Umbilical cord (tissue), 1 donor: ENCODE measurements at regions not wholly inside any gene's neighbourhood (a gene's known extent, or its start where the extent isn't known, plus 50 kb on each side); places are given as distances from the start of the nearest gene placed in this dataset.

ENCODE experiments used
- DNase-seq: peaks from one replicate; pipeline ENCODE4 v3.0.0-alpha.2; 2015; ENCODE audit warnings: low spot score

DNA sequence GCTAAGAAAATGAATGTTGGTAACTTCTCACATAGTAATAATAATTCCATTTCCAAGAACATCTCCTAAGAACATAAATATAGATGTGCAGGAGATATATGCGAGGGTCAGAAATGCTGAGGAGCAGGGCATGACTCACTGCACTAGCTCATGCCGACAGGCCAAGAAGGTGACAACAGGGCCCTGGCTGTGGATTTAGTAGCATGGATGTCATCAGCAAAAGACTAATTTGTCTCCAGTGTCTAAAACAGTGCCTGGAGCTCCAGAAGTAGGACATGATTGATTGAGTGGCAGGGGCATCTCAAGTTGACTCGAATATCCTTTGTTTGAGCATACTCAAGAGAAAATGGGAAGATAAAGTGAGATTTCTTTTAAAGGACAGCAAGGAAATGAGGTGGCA lies 207.0 kb upstream of the FOXA2 start:
- DNase-seq = no peak

DNA sequence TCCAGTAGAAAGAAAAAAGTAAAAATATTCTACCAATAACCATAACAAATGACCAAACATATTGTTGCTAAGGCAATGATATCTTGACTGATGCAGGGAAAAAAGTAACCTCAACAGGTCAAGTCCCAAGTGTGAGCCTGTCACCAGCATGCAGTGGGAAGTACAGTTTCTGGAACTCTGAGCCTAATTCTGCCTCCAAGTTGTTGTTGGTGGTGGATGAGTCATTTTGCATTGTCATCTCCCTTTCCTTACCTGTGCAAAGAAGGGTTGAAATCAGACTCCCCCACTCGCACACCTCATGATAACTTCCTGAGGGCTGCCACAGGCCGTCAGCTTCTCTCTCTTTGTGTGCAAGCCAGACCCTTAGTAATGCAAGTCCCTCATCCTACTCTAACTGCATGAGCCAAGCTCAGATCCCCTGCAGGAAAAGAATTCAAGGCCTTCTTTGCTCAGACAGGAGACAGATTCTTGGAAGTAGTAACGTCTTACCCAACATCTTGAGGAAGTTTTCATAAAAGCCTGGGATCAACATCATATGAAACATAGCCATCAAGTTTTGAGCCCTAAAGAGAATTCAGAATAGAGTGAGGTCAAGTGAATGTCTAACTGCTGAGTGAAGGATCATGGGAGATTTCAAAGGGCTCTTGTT lies 207.6 kb upstream of the FOXA2 start:
- peak; percentile 71 for DNase-seq

DNA sequence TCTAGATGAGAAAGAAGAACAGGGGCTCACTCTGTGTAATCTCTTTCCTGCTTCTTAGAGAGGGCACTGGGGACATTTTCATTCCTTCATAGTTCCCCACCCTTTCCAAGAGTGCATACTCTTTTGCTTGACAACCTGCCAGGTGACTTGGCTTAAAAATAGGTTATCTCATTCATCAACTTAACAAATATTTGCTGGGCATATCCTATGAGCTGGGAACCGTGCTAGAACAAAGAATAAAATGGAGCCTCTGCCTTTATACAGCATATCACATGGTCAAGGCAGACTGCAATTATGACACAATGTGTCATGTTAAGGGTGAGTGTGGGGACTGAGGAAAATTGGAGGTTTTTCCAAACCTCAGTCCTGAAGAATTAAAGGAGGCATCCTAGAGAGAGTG lies 209.8 kb upstream of the FOXA2 start:
- peak; percentile 61 for DNase-seq

DNA sequence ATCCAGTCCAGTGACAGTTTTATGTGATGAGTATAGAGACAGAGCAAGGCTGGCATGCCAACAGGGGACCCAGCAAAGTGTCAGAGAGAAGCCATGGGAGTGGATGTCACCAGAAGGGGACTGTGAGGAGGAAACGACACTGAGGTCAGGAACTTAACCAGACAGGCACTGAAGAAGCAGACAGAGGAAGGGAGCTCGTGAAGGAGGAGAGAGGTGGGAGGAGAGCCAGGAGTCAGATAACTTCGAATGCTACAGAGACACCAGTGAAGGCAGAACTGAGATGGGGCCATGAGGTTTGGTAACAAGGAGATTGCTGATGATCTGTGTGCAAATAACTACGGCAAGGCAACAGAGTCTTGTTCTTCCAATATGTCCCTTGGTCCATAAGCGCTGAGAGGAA lies 211.1 kb upstream of the FOXA2 start:
- no peak for DNase-seq

DNA sequence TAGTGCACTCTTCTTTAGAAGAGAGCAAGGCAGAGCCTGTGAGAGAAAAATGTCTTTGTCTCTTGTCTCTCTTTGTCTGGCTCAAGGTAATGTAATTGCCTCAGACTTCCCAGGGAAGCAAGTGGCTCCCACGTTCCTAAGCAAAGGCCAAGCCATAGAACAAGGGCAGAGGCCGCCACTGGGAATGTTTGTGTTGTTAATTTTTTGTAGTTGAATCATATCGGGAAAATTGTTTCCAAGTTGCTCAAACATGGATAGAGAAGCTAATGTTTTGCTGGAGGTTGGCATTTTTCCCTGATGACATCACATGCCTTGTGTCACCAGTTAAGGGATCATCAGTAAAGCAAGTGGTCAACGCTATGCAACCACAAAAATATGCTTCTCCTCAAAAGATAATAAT lies 211.5 kb upstream of the FOXA2 start:
- DNase-seq = peak; percentile 82

DNA sequence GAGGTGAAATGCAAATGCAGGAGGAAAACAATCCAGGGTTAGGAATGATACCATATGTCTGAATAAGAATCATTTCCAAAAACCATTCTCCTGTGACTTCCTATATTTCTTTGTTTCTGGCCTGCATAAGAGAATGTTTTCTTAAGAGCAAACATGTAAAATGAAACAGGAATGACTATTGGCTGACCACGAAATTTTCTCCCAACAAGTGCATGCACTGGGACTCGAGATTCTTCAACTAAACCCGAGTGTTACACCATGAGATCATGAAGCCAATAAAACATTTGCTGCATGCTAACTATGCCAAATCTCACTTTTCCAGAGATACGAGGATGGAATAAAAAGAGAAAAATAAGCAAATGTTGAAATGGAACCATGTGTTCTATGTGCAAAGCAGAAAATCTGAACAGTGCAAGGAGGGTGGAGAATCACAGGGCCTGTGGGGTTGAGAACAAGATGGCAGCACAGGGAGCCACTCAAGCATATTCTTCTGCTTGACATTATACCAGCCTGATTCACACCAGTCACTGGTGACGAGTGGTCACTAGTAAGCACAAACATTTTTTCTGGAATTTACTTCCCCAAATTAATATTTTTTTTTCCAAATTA lies 212.2 kb upstream of the FOXA2 start:
- peak; percentile 65 for DNase-seq

DNA sequence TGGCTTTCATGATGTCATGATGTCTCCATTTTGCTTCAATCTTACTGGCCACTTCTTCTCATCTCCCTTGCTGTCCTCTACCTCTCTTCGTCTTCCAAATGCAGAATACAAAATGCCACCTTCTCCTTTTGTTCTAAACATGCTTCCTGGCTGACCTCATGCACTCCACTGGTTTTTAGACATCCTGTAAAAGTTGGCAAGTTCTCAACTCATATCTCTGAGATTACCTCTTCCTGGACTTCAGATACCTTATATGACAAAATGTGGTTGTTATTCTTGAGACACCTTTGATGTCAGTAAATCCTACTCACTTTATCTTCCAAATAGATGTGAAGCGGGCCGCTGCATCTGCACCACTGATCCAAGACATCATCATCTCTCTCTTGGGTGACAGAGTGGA lies 212.7 kb upstream of the FOXA2 start:
- DNase-seq = no peak

DNA sequence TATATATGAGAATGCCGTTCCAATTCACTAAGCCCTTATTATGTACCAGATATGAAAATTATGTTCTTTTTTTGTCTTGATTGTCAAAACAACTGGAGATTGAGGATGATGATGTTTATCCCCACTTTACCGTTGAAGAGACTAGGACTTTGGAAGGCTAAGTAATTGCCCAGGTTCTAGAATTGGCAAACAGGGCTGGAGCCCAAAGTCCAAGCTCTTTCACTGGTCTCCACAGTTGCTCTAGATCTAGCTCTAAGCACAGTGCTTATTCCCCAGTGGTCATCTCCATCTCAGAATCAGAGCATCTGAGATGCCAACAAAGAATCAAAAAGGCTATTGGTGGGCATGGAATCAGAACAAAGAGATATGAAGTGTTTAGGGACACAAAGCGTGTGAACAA lies 215.3 kb upstream of the FOXA2 start:
- no peak for DNase-seq

DNA sequence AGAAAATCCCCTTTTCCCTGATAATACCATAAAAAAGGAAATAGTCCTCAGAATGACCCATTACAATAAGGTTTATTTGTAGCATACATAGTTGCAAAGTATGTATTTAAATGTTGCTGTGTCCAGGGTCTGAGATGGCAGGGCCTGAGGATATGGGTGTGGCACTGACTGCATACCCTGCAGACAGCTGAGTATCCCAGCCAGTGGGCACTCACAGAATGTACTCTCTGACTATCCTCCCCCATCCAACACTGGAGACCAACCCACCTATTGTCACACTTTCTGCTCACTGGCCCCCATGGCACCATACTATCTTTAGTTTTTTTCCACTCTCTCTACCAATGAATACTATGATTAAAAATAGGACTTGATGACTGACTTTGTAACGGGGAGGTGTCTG lies 215.8 kb upstream of the FOXA2 start:
- DNase-seq = no peak

DNA sequence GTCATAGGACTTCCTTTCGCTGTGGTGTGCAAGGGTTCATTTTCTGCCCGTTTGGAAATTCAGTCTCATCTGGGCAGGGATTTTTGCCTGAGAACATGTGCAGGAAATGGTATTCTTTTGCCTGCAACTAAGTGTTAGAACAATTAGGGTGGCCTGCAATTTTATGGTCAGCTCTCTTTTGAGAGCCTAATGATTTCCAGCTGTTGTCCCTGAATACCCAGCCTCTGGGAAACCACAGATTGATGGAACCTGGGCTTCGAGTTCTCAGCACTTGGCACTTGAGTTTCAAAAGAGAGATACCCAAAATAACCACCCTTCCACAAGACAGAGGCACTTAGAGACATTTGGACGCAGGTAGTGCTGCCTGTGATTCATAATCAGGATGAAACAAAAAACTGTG lies 217.2 kb upstream of the FOXA2 start:
- DNase-seq = no peak

DNA sequence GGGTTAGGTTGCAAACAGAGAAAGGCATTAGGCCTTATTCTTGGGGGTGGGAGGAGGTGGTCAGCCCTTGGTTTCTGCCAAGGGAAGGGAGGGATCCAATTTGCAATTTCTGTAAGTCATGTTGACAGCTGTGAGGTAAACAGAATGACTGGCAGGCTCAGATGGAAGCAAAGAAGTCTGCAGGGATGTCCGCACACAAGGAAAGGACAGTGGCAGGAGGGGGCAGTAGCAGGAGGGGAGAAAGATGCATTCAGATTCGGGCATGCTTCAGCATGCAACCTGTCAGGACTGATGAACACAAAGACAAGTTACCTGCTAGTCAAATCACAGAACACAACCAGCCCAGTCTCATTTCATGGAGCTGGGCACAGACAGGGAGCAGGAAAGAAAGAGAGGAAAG lies 217.9 kb upstream of the FOXA2 start:
- no peak for DNase-seq

DNA sequence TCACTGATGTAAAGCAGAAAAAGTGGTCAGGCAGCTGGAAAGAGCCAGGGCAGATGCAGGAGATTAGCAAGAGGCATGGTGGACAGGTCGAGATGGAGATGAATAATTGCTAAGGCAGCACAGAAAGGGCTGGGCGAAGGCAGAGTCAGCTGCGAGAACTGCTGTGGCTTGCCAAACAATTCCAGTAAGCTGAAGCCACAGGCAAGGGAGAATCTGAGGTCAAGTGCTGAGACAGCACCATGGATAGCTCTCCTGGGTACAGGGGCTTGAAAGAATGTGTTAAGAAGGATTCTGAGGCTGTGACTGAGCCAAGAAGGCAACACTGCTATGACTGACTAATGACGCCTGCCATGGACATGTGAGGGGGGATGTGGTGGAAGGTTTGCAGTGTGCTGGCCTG lies 220.8 kb upstream of the FOXA2 start:
- DNase-seq = peak; percentile 90

DNA sequence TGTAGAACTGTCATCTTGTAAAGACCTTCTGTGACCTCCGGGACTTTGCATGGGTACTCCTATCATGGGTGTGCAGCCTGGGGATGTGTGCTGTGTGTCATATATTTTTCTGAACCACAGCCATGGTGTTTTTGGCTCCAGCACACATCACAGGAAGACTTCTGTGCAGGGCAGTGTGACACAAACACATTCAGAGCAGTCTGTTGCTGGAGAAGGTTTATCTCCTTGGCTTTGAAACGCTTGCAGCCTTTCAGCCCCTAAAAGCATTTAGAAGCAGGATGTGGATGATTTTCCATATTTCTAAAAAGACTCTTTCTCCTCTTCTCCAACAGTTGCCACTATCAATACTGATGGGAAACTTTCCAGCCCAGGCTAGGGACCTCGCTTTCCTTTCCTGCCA lies 221.6 kb upstream of the FOXA2 start:
- DNase-seq = no peak

DNA sequence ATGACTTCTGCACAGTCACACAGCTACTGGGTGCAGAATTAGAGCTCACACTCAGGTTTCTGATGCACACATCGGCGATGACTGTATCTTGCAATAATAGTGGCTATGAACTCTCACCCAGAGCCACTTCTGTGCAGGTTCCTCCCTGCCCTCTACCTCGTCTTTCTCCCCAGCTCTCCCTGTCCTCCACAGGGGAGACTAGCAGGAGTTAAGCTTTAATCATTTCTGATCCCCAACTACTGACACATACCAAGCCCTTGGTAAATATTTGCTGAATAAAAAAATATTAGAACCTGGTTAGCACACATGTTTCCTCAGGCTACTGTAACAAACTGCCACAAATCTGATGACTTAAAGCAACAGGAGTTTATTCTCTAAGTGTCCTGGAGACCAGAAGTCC lies 222.7 kb upstream of the FOXA2 start:
- no peak for DNase-seq

DNA sequence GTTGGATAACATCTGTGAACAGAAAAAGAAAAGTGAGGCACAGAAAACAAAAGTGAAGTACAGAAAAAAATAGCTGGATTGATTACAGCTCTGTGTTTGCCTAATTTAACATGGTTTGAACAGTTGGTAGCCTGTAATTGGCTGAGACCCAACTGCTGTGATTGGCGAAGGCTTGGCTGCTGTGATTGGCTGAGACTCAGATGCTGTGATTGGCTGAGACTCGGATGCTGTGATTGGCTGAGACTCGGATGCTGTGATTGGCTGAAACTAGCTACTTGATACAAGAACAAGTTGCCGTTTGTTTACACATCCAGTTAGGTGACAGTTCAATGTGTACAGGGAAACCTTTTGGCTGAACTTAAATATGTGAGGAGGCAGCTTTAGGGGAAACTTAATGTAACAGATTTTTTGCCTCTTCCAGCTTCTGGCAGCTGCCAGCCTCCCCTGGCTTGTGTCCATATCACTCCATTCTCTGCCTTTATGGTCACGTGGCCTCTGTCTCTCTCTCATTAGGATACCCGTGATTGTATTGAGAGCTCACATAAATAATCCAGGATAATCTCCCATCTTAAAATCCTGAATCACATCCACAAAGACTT lies 223.4 kb upstream of the FOXA2 start:
- no peak for DNase-seq

DNA sequence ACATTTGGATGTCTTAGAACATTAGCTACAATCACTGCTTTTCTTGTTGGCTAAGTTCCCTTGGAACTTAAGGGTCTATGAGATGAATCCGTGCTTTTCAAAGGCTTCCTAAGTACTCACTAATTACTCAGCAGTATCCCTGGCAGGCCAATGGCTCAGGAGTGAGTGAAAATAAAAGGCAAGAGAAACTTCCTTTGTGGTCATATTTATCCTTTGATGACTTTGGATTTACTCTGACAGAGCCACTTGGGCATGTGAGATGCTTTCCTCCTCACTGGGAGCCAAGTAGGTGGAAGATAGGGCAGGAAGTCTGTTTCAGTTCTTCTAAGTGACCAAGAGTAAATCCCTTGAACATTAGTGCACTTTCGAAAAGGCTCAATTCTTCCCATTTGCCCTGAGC lies 224.3 kb upstream of the FOXA2 start:
- no peak for DNase-seq

DNA sequence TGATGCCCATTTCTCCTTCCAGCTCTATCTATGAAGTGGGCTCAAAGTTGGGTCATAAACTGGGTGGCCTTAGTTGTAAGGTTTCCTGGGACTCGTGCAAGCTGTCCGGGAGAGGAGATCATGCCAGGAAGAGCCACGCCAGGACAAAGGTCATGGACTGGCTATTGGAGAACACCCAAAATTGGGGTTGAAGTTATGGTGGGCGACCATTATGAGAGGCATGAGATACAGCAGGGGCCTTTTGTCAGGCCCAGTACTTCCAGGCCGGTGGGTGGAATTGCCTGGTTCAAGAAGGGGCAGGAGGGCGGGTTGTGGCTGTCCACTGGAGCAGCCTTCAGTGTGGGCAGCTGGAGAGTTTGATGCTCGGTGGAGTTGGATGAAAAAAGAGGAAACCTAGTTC lies 225.1 kb upstream of the SSTR4 start:
- DNase-seq = no peak

DNA sequence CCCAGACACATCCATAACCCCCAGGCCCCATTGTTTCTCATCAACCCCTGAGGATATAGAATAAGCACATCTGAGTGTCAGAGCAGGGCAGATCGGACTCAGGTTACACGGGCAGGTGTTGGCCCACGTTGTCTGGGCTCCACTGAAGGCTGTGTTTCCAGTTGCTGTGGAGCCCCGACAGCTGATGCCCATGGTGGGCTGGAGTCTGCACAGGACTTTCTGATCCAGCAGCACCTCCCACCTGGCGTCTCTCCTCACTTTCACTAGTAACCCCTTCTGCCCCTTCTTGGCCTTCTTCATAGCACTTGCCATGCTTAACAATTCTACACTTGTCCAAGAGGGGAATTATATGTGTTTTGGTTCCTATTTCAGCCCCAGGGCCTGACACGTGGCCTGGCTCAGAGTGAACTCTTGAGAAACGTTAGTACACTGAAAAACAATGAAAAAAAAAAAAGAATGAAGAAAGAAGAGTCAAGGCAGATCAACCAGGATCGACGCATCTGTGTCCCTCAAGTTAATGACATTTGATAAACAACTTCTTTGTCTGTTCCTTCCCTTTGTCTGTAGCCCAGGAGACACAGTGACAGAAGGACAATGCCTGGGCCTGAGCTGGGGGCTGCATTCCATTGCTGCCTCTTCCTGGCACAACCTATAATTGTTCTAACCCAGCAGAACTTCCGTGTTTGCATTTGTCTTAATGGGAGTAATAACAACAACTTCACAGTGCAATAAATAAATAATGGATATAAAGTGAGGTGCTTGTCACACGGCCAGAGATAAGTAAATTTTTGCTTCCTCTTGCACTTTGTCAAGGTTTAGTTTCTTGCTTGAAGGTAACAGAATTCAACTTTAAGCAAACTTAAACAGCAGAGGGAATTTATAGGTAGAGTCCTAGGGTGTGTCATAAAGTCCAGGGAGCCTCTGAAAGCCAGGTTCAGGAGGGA lies 224.2 kb upstream of the SSTR4 start:
- DNase-seq = no peak

DNA sequence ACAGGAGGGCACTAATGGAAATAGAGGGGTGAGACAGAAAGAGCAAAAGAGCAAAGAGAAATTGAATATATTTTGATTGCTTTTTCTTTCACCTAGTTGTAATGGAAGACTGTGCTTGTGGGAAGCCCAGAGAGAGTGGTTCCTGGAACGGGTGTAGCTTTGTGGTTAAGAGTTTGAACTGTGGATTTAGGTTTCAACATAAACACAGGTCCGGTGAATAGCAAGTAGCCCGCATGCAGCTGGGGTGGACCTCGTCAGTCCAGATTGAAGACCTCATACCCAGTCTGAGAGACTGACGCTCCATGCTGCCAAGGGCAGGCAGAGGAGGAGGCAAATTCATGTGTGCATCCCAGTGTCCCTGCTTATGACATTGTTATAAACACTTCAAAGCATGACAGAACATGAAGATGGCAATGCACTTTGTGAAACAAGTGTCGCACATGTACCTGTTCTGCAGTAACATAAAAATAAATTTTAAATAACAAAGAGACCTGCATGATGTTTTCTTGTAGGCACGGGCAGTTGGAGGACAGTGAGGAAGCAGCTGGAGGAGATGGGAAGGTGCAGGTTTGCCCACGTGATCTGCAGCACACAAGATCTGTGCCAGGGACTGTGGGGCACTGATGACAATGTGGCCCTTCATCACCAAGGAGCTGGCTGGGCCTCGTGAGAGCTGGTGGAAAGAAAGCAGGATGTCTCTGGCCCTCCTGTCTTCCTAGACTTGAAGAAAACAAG lies 220.5 kb upstream of the SSTR4 start:
- DNase-seq = no peak

DNA sequence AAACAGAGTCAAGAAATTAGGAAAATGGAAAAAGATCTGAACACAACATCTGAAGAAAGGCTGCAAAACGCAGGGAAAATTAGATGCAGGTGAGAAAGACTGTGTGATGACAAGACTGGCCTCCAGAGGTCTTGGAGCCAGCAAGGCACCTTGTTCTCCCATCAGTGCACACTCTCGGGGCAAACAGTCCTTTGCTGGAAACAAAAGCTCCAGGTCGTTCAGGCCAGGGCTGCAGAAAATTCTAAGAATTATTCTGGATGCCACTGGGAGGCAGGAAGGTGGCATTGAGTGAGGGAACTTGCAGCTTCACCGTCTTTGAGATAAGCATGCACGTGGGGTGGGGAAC lies 219.9 kb upstream of the SSTR4 start:
- no peak for DNase-seq

DNA sequence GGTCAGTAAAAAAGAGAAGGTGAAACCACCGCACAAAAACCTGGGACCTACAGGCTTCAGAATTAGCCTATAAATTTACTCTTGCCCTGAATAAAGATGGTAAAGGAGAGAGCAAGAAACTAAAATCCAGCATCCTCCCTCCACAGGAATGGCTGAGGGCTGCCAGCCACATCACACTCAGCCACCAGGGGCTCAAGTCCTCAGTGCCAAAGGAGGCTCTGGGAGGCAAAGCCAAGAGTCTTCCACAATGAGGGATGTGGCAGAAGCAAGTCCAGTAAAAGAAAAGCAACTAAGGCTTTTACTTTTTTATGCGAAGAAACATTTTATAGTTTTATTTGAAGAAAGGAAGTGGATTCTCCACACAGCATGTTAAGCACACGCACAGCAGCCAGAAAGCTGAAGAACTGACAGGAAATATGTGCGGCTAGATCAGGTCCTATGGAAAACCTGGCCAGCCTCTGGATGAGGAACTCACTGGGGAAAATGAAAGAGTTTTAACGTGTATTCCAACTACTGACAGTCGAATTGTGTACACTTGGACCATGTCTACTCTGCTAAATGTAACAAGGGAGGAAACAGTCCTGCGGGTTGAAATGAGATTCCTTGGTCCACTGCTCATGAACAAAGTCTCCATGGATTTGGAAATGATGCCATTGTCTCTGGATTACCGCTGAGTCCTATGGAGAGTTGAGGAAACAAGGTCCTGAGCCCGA lies 219.4 kb upstream of the SSTR4 start:
- peak; percentile 67 for DNase-seq
